HCT116 (cell line): ENCODE measurements at regions not wholly inside any gene's neighbourhood (a gene's known extent, or its start where the extent isn't known, plus 50 kb on each side); places are given as distances from the start of the nearest gene placed in this dataset.

Source experiments
- CEBPB ChIP-seq: IDR thresholded peaks from 2 replicates; pipeline ENCODE4 v1.6.1; 2012; ENCODE audit warnings: low read depth
- CTCF ChIP-seq, 3 experiments: fragments of 200-600 bp in 1 of 3; sonication (generic) in 1 of 3; IDR thresholded peaks in 2 of 3; conservative IDR thresholded peaks in 1 of 3; 2 replicates each; pipeline ENCODE4 v1.5.1; 2012 to 2017; ENCODE audit warnings: low read depth in 2 of 3, low read length in 2 of 3, antibody characterized with exemption in 1 of 3, borderline replicate concordance in 1 of 3, control low read depth in 1 of 3, mild to moderate bottlenecking in 1 of 3, mixed read lengths in 1 of 3, mixed run types in 1 of 3, moderate library complexity in 1 of 3; ENCODE audit not compliant: insufficient read depth in 1 of 3
- EZH2 ChIP-seq: fragments of 200-600 bp; sonication (generic); IDR thresholded peaks from 2 replicates; pipeline ENCODE4 v1.6.1; 2017; ENCODE audit warnings: antibody characterized with exemption, mixed run types
- EZH2phosphoT487 ChIP-seq: fragments of 200-600 bp; IDR thresholded peaks from 2 replicates; pipeline ENCODE4 v1.6.1; 2018; ENCODE audit warnings: antibody characterized with exemption, borderline replicate concordance
- JUND ChIP-seq: IDR thresholded peaks from 2 replicates; pipeline ENCODE4 v1.6.1; 2012
- POLR2A ChIP-seq: IDR thresholded peaks from 2 replicates; pipeline ENCODE4 v1.7.0; 2011; ENCODE audit warnings: borderline replicate concordance; ENCODE audit not compliant: insufficient read depth, insufficient read length; ENCODE audit errors: extremely low read depth
- POLR2AphosphoS5 ChIP-seq: IDR thresholded peaks from 2 replicates; pipeline ENCODE4 v1.6.1; 2011; ENCODE audit warnings: mild to moderate bottlenecking, low read depth, low read length, moderate library complexity
- RAD21 ChIP-seq: IDR thresholded peaks from 2 replicates; pipeline ENCODE4 v1.6.1; 2012; ENCODE audit warnings: low read depth, mild to moderate bottlenecking
- REST ChIP-seq: IDR thresholded peaks from 2 replicates; pipeline ENCODE4 v1.6.1; 2012; ENCODE audit warnings: low read depth
- TCF7L2 ChIP-seq: IDR thresholded peaks from 2 replicates; pipeline ENCODE4 v1.7.0; 2011; ENCODE audit warnings: borderline replicate concordance, inconsistent platforms; ENCODE audit not compliant: insufficient read depth, insufficient read length; ENCODE audit errors: extremely low read depth
- ZNF274 ChIP-seq: fragments of 200-500 bp; sonication (Bioruptor generic); IDR thresholded peaks from 2 replicates; pipeline ENCODE4 v1.6.1; 2014; ENCODE audit warnings: mild to moderate bottlenecking, low read depth, low read length, inconsistent platforms

- TF ChIP-seq TCF7L2 (no peak), ZNF274 (no peak), EZH2phosphoT487 (no peak), POLR2AphosphoS5 (no peak), CTCF (IDR thresholded peaks at IDR 0.05 in 2 of 3, conservative IDR thresholded peaks at IDR 0.05 in 1 of 3; ENCODE audit: borderline replicate concordance in 1 of 3, insufficient read depth in 1 of 3, low read depth in 2 of 3, low read length in 2 of 3) (no peak), REST (no peak), POLR2A (no peak), RAD21 (no peak), CEBPB (no peak), JUND (no peak), EZH2 (no peak)
Observed at GRCh38 chr7:109695419-109695818, 1125.7 kb downstream of the DNAJB9 start.
